ENCODE measurements at regions not wholly inside any gene's neighbourhood (a gene's known extent, or its start where the extent isn't known, plus 50 kb on each side); places are given as distances from the start of the nearest gene placed in this dataset.

DNA sequence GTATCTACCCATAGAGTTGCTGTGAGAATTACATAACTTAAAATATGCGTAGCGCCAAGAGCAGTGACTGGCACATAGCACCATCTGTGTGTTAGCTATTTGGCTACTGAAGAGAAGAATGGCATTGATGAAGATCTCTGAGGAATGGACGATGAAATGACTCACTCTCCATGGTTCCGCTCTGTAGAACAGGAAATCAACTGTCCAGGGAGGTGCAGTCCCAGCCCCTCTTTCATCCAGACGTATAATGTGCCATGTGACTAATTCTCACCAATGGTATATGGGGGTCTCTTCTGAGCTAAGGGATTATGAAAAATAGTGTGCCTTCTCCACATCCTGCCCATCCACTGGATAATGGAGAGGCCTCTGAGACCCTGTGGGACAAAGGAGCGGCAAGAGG, 254.8 kb downstream of the CYP26B1 start:
- no peak for DNase-seq (ENCODE audit: low read depth)
- H3K4me3 ChIP-seq (replicated peaks; ENCODE audit: low read depth, low read length), result no peak overlapping the region
- TF ChIP-seq, protein P1, sequence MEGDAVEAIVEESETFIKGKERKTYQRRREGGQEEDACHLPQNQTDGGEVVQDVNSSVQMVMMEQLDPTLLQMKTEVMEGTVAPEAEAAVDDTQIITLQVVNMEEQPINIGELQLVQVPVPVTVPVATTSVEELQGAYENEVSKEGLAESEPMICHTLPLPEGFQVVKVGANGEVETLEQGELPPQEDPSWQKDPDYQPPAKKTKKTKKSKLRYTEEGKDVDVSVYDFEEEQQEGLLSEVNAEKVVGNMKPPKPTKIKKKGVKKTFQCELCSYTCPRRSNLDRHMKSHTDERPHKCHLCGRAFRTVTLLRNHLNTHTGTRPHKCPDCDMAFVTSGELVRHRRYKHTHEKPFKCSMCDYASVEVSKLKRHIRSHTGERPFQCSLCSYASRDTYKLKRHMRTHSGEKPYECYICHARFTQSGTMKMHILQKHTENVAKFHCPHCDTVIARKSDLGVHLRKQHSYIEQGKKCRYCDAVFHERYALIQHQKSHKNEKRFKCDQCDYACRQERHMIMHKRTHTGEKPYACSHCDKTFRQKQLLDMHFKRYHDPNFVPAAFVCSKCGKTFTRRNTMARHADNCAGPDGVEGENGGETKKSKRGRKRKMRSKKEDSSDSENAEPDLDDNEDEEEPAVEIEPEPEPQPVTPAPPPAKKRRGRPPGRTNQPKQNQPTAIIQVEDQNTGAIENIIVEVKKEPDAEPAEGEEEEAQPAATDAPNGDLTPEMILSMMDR (IDR thresholded peaks at IDR 0.05; ENCODE audit: low read length, missing control alignments), result no peak

DNA sequence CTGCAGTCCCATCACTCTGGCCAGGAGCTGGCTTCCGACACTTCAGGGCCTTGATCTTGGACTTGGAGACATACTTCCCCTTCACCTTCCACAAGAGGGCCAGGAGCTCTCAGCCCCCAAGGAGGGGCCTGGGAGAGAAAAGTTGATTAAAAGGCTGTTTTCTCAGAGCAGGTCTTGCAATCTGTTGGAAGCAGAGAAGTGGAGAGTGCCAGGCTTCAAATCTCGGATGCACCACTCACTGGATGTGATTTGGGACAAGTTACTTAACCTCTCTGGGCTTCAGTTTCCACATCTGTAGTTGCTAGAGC, 255.3 kb downstream of the CYP26B1 start:
- H3K4me3 ChIP-seq (replicated peaks; ENCODE audit: low read depth, low read length), result no peak overlapping the region
- TF ChIP-seq, protein P1 (IDR thresholded peaks at IDR 0.05; ENCODE audit: low read length, missing control alignments), result no peak
- DNase-seq (ENCODE audit: low read depth), result no peak

DNA sequence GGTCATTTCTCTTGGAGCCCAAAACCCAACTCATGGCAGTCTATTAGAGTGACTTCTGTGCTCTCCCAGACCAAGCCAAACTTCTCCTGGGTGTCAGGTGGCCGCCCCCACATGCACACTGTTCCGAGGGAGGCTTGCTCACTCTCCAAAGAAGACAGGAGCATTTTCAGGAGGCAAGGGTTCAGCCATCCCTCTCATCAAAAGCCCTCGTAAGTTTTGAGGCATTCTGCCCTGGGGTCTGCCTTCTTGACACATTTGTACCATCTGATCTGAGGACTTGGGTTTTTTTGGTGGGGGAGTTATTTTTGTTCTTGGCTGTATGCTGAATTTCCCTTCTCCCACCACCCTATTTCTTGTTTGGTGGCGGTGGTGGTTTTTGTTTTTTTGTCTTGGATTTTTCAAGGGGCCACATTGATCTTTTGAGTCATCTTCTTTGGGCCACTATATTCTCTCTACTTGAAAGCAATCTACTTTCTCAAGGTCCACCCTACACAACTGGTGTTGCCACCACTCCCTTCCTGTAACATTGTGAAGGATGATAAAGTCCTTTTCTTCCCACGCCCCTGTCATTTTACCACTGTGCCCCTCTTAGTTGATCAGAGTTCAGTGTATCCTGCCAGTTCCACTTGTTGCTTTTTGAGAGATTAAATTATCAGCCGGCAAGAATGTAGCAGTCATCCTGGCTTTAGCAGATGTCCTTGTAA, 255.8 kb downstream of the CYP26B1 start:
- no peak for DNase-seq (ENCODE audit: low read depth)
- TF ChIP-seq, protein P1 (IDR thresholded peaks at IDR 0.05; ENCODE audit: low read length, missing control alignments), result no peak
- H3K4me3 ChIP-seq (replicated peaks; ENCODE audit: low read depth, low read length), result no peak overlapping the region

DNA sequence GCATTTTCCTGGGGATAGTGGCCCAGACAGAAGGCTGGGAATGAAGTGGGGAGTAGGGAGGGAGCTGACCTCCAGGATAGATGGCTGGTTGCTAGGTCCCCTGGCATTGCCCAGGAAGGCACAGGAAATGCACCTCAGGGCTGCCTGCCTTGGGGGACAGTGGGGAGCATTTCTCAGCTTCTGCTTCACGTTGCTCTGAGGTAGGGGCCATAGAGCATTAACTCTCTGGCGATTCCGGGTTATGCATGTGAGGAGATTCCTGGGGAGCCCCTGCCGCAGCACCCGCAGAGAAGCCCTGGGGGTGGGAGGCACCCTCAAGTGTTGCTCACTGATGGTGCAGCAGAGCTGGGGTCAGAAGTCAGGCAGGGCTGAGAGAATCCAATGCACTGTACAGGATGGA, 256.5 kb downstream of the CYP26B1 start:
- TF ChIP-seq, protein P1 (IDR thresholded peaks at IDR 0.05; ENCODE audit: low read length, missing control alignments), result no peak
- DNase-seq (ENCODE audit: low read depth), result no peak
- no peak overlapping the region for H3K4me3 ChIP-seq (replicated peaks; ENCODE audit: low read depth, low read length)

DNA sequence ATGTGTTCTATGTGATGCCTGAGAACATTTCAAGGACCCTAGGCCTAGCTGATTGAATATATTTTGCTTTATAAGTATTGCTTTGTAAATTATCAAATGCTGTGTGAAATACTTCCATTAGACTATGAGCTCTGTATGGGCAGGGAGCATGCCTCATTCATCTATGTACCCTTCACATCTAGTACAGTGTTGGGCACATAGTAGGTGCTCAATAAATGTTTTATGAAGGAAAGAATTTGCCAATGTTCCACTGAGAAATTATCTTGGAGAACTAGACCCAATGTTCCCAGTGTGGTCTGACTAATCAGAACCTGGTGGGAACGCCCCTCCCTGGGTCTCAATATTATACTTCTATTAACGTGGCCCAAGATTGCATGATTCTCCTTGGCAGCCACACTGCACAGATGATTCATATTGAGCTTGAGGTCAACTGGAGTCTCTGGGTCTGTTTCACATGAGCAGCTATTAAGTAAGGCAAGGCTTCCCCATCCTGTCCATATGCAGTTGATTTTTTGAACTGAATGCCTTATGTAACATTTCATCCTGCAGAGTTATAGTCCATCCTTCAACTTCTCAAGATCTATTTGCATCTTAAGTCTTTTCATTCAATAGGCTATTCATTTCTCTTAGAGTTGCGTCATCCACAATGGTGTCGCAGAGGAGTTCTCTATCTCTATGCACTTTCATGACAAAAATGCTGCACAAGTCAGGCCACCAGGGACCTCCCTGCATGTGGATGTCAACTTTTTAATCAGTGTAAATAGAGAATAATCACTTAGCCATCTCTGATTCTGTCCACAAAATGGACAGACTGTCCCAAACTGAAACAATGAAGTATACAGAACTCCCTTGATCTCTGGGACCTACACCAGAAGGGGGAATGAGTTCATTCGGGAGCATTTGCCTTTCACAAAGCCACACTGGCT, 257.6 kb downstream of the CYP26B1 start:
- no peak overlapping the region for H3K4me3 ChIP-seq (replicated peaks; ENCODE audit: low read depth, low read length)
- TF ChIP-seq, protein P1 (IDR thresholded peaks at IDR 0.05; ENCODE audit: low read length, missing control alignments), result no peak
- peak; percentile 95 for DNase-seq (ENCODE audit: low read depth)

DNA sequence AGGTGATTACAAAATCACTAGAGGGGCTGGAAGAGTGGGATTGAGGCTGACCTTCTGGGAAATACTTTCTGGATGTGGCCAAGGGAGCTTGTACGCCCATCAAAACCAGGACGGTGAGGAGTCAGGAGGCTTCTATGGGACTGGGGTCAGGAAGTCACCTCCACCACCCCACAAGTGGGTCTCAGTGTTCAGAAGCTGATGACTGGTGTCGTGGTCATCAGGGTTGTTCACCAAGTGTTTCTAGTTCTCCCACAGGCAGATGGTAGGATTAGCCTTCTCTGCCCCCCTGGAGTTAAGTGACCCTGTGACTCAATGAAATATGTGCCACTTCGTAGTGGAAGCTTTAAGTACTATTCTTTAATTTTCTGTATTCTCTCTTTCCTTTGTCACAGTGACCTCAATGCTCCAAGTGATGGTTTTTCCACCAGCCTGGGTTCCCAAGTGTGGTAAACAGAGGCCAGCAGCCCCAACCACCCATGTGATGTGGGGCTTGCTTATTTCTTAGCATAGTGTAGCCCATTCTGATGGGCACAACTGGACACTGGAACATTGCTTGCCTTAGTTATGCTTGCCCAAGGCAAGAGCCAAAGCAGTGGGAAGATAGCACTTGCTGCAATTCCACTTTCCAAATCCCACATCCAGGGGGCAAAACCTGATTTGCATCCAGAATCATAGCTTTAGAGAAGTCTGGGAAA, 258.8 kb downstream of the CYP26B1 start:
- no peak overlapping the region for H3K4me3 ChIP-seq (replicated peaks; ENCODE audit: low read depth, low read length)
- TF ChIP-seq, protein P1 (IDR thresholded peaks at IDR 0.05; ENCODE audit: low read length, missing control alignments), result no peak
- DNase-seq (ENCODE audit: low read depth), result no peak
